Stomach (tissue), 8 donors: ENCODE measurements at regions not wholly inside any gene's neighbourhood (a gene's known extent, or its start where the extent isn't known, plus 50 kb on each side); places are given as distances from the start of the nearest gene placed in this dataset.

Experiments
- DNase-seq, 2 donors: peaks; one replicate each; pipeline versions ENCODE4 v3.0.0 to v3.0.0-alpha.2; 2013 to 2019
- H3K27ac ChIP-seq, 5 donors: fragments of 200-600 bp in 4 of 5; sonication (generic) in 4 of 5; one replicate each; pipeline ENCODE4 v1.5.1; 2013 to 2019; ENCODE audit warnings: mild to moderate bottlenecking in 1 of 5, moderate library complexity in 1 of 5
- H3K27me3 ChIP-seq, 3 donors: fragments of 200-600 bp; sonication (generic); one replicate each; pipeline ENCODE4 v1.5.1; 2017 to 2019; ENCODE audit warnings: mixed run types in 1 of 3
- H3K36me3 ChIP-seq, 4 donors: fragments of 200-600 bp; sonication (generic); 1 replicate in 3 of 4; 2 replicates in 1 of 4; pipeline ENCODE4 v1.5.1; 2016 to 2019
- H3K4me1 ChIP-seq, 4 donors: fragments of 200-600 bp; sonication (generic); one replicate each; pipeline ENCODE4 v1.5.1; 2016 to 2019
- H3K4me3 ChIP-seq, 4 donors: fragments of 200-600 bp; sonication (generic) in 3 of 4; one replicate each; pipeline ENCODE4 v1.5.1; 2016 to 2019; ENCODE audit warnings: mild to moderate bottlenecking in 1 of 4
- H3K9me3 ChIP-seq, 4 donors: fragments of 200-600 bp; sonication (generic); one replicate each; pipeline ENCODE4 v1.5.1; 2016 to 2019
- EP300 ChIP-seq: sonication (generic); formaldehyde crosslinking; IDR thresholded peaks from one replicate; pipeline ENCODE4 v1.6.1; 2017; ENCODE audit warnings: antibody characterized with exemption
- POLR2A ChIP-seq, 4 donors: fragments of 450-650 bp; IDR thresholded peaks; one replicate each; pipeline ENCODE4 v1.6.1; 2016; ENCODE audit warnings: antibody characterized with exemption in 4 of 4, control low read depth in 2 of 4, mild to moderate bottlenecking in 1 of 4, moderate library complexity in 1 of 4
- POLR2AphosphoS5 ChIP-seq, 3 donors: sonication (generic); formaldehyde crosslinking; IDR thresholded peaks; one replicate each; pipeline ENCODE4 v1.6.1; 2016; ENCODE audit warnings: antibody characterized with exemption in 3 of 3
- WGBS, 5 donors: extraction: QIAGEN DNeasy Blood & Tissue Kit in 3 of 5; methylation state at CpG; one replicate each; pipeline versions ENCODE4 v1.1.5 to v1.1.7; 2013 to 2018; 5-methylcytosine and 5-hydroxymethylcytosine counted together
- intact Hi-C: fragments of 100-400 bp; cut with DNase I; formaldehyde crosslinking; loops from one replicate; pipeline ENCODE4 v1.15.1; 2023; ENCODE audit warnings: low total_unique reads
- TF ChIP-seq, protein P1 (sequence below), 7 experiments: fragments of 450-650 bp in 4 of 7; fragments of 200-600 bp in 3 of 7; sonication (generic) in 3 of 7; IDR thresholded peaks; one replicate each; pipeline ENCODE4 v1.5.1; 2016 to 2019; ENCODE audit warnings: antibody characterized with exemption in 7 of 7, control low read depth in 2 of 7, mild to moderate bottlenecking in 1 of 7
- donor health status: healthy with polysubstance abuse.
- donor health status: Bipolar disorder and iron deficiency.
- donor health status: healthy.

GRCh38 chr16:18047761-18048160, 288.8 kb downstream of the NPIPA8 start:
- Histone ChIP-seq H3K36me3 (no peaks in the 10 kb centered on the region), H3K27ac (no peak overlapping the region), H3K9me3 (peaks cover 0 to 2% (median under 1%) of the 10 kb centered on the region in 4 donors), H3K4me3 (no peak overlapping the region), H3K27me3 (peaks cover 0 to 7% (median 0%) of the 10 kb centered on the region in 3 donors), H3K4me1 (no peaks in the 10 kb centered on the region)
- WGBS, 5 donors = 86 to 92% (median 91%) methylated on average over 6 of the region's 6 CpGs
- TF ChIP-seq POLR2AphosphoS5 (IDR thresholded peaks at IDR 0.05) = no peak
- TF ChIP-seq, protein P1, sequence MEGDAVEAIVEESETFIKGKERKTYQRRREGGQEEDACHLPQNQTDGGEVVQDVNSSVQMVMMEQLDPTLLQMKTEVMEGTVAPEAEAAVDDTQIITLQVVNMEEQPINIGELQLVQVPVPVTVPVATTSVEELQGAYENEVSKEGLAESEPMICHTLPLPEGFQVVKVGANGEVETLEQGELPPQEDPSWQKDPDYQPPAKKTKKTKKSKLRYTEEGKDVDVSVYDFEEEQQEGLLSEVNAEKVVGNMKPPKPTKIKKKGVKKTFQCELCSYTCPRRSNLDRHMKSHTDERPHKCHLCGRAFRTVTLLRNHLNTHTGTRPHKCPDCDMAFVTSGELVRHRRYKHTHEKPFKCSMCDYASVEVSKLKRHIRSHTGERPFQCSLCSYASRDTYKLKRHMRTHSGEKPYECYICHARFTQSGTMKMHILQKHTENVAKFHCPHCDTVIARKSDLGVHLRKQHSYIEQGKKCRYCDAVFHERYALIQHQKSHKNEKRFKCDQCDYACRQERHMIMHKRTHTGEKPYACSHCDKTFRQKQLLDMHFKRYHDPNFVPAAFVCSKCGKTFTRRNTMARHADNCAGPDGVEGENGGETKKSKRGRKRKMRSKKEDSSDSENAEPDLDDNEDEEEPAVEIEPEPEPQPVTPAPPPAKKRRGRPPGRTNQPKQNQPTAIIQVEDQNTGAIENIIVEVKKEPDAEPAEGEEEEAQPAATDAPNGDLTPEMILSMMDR (IDR thresholded peaks at IDR 0.05) = no peak
- no peak for TF ChIP-seq POLR2A (IDR thresholded peaks at IDR 0.05)
- no peak for TF ChIP-seq EP300
- no peak for DNase-seq
- intact Hi-C loops = no loop called here

DNA sequence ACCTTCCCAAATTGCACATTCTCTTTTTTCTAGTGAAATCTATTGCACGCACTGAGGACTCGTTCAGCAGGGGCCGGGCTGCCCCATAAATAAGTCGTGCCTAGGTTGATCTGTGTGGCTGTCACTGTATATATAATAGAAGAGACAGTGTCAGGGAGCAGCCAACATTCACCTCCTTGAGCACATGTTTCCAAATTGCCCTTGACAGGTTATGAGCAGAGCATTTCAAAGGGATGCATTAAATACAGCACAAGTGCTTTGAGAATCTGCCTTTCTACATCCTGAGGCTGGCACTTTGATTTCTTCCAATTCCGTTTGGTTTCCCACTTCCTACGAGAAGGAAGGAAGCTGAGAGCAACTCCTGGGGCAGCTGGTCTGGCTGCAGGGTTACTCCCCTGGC, 291.2 kb downstream of the NPIPA8 start:
- H3K4me3 ChIP-seq = no peak overlapping the region
- no peak for TF ChIP-seq EP300
- TF ChIP-seq POLR2AphosphoS5 (IDR thresholded peaks at IDR 0.05) = no peak
- no peak for TF ChIP-seq POLR2A (IDR thresholded peaks at IDR 0.05)
- TF ChIP-seq, protein P1 (IDR thresholded peaks at IDR 0.05) = no peak
- intact Hi-C loops = no loop called here
- WGBS, 5 donors = 73 to 79% (median 74%) methylated on average over 6 of the region's 6 CpGs
- no peak overlapping the region for H3K27ac ChIP-seq
- no peak for DNase-seq
- H3K27me3 ChIP-seq = peaks cover 0 to 7% (median 0%) of the 10 kb centered on the region in 3 donors
- H3K36me3 ChIP-seq = no peaks in the 10 kb centered on the region
- no peaks in the 10 kb centered on the region for H3K4me1 ChIP-seq
- H3K9me3 ChIP-seq = no peaks in the 10 kb centered on the region

- no peak for DNase-seq
- TF ChIP-seq POLR2A (IDR thresholded peaks at IDR 0.05) (no peak), EP300 (no peak), POLR2AphosphoS5 (IDR thresholded peaks at IDR 0.05) (no peak)
- TF ChIP-seq, protein P1 (IDR thresholded peaks at IDR 0.05) = no peak
- WGBS, 5 donors = 48 to 62% (median 50%) methylated on average over 8 of the region's 8 CpGs
- no peaks in the 10 kb centered on the region for H3K4me1 ChIP-seq
- no peaks in the 10 kb centered on the region for H3K9me3 ChIP-seq
- no peaks in the 10 kb centered on the region for H3K27me3 ChIP-seq
- no peaks in the 10 kb centered on the region for H3K36me3 ChIP-seq
- no peak overlapping the region for H3K27ac ChIP-seq
- no peak overlapping the region for H3K4me3 ChIP-seq
- intact Hi-C loops = no loop called here
Observed at GRCh38 chr16:18041864-18042834, 294.4 kb downstream of the NPIPA8 start.

- TF ChIP-seq, protein P1 (IDR thresholded peaks at IDR 0.05) = no peak
- TF ChIP-seq EP300 (no peak), POLR2AphosphoS5 (IDR thresholded peaks at IDR 0.05) (no peak), POLR2A (IDR thresholded peaks at IDR 0.05) (no peak)
- Histone ChIP-seq H3K27ac (no peak overlapping the region), H3K36me3 (no peaks in the 10 kb centered on the region), H3K4me1 (no peaks in the 10 kb centered on the region), H3K27me3 (no peaks in the 10 kb centered on the region), H3K9me3 (no peaks in the 10 kb centered on the region), H3K4me3 (no peak overlapping the region)
- WGBS, 5 donors = 71 to 85% (median 77%) methylated on average over 3 of the region's 3 CpGs
- intact Hi-C loops = no loop called here
- no peak for DNase-seq
Observed at GRCh38 chr16:18039931-18040330, 296.6 kb downstream of the NPIPA8 start.
